ENCODE measurements at regions not wholly inside any gene's neighbourhood (a gene's known extent, or its start where the extent isn't known, plus 50 kb on each side); places are given as distances from the start of the nearest gene placed in this dataset.

- H3K9me3 ChIP-seq (ENCODE audit: low read depth), result no peaks in the 10 kb centered on the region
- no peaks in the 10 kb centered on the region for H3K27me3 ChIP-seq
- H3K27ac ChIP-seq, result no peak overlapping the region
- no peaks in the 10 kb centered on the region for H3K4me1 ChIP-seq (ENCODE audit: low read depth)
- no peak for TF ChIP-seq CTCF (IDR thresholded peaks at IDR 0.05; ENCODE audit: low read depth, low read length)
- no peak overlapping the region for H3K4me3 ChIP-seq
- no peak for DNase-seq (ENCODE audit: low read depth in 1 of 2, low spot score in 1 of 2)
- no peaks in the 10 kb centered on the region for H3K36me3 ChIP-seq
Observed at GRCh38 chr13:61873717-61874116, 458.1 kb upstream of the PCDH20 start.

- no peaks in the 10 kb centered on the region for H3K4me1 ChIP-seq (ENCODE audit: low read depth)
- H3K27me3 ChIP-seq, result no peaks in the 10 kb centered on the region
- H3K36me3 ChIP-seq, result no peaks in the 10 kb centered on the region
- no peak overlapping the region for H3K4me3 ChIP-seq
- TF ChIP-seq CTCF (IDR thresholded peaks at IDR 0.05; ENCODE audit: low read depth, low read length), result no peak
- H3K27ac ChIP-seq, result no peak overlapping the region
- H3K9me3 ChIP-seq (ENCODE audit: low read depth), result no peaks in the 10 kb centered on the region
- no peak for DNase-seq (ENCODE audit: low read depth in 1 of 2, low spot score in 1 of 2)
Observed at GRCh38 chr13:61857198-61857597, 441.5 kb upstream of the PCDH20 start.

DNA sequence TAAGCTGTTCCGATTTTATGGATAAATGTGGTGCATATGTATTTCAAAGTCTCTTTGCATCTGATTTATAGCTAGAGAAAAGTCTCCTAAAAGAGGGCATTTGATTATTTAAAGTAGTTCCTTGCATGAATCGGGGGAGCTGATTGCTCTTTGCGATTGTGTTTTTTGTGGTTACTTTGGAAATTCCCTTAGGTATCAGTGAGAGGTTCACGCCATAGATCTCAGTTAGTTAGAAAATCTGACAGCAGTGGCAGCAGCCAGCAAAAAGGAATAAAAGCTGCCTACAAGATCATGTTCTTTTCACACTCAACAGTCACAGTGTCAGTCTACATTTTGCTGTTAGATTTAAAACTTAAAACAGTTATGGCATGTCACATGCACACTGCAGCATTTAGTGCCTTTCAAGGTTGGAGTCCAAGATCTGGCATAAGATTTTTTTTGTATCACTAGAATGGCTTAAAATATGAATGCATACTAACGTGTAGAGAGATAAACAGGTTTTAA lies 436.5 kb upstream of the PCDH20 start:
- H3K27ac ChIP-seq, result no peak overlapping the region
- H3K4me1 ChIP-seq (ENCODE audit: low read depth), result no peaks in the 10 kb centered on the region
- H3K27me3 ChIP-seq, result no peaks in the 10 kb centered on the region
- H3K9me3 ChIP-seq (ENCODE audit: low read depth), result no peaks in the 10 kb centered on the region
- no peaks in the 10 kb centered on the region for H3K36me3 ChIP-seq
- TF ChIP-seq CTCF (IDR thresholded peaks at IDR 0.05; ENCODE audit: low read depth, low read length), result no peak
- no peak for DNase-seq (ENCODE audit: low read depth in 1 of 2, low spot score in 1 of 2)
- H3K4me3 ChIP-seq, result no peak overlapping the region

DNA sequence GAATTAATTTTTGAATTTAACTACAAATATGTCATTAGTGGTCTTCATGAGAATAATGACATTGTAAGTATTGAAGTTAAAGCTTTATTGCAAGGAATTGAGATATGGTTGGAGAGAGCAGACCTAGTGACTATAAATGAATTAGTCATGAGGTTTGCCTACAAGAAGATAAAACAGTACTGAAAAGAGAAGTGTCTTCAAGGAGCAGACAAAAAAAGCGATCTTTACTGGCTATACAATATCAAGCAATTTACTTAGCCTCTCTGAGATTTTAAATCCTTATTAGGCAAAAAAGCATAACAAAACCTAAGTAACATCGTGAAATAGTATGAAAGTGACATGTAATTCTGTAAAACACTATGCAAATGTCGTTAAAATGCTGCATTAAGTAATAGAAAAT lies 435.1 kb upstream of the PCDH20 start:
- H3K27ac ChIP-seq, result no peak overlapping the region
- TF ChIP-seq CTCF (IDR thresholded peaks at IDR 0.05; ENCODE audit: low read depth, low read length), result no peak
- H3K4me3 ChIP-seq, result no peak overlapping the region
- H3K4me1 ChIP-seq (ENCODE audit: low read depth), result no peaks in the 10 kb centered on the region
- no peaks in the 10 kb centered on the region for H3K27me3 ChIP-seq
- no peak for DNase-seq (ENCODE audit: low read depth in 1 of 2, low spot score in 1 of 2)
- no peaks in the 10 kb centered on the region for H3K36me3 ChIP-seq
- no peaks in the 10 kb centered on the region for H3K9me3 ChIP-seq (ENCODE audit: low read depth)

GRCh38 chr13:61838568-61838967 lies 422.9 kb upstream of the PCDH20 start:
- H3K9me3 ChIP-seq (ENCODE audit: low read depth), result no peaks in the 10 kb centered on the region
- H3K4me1 ChIP-seq (ENCODE audit: low read depth), result no peaks in the 10 kb centered on the region
- no peaks in the 10 kb centered on the region for H3K27me3 ChIP-seq
- no peak overlapping the region for H3K4me3 ChIP-seq
- TF ChIP-seq CTCF (IDR thresholded peaks at IDR 0.05; ENCODE audit: low read depth, low read length), result no peak
- no peak overlapping the region for H3K27ac ChIP-seq
- no peaks in the 10 kb centered on the region for H3K36me3 ChIP-seq
- DNase-seq (ENCODE audit: low read depth in 1 of 2, low spot score in 1 of 2), result no peak

DNA sequence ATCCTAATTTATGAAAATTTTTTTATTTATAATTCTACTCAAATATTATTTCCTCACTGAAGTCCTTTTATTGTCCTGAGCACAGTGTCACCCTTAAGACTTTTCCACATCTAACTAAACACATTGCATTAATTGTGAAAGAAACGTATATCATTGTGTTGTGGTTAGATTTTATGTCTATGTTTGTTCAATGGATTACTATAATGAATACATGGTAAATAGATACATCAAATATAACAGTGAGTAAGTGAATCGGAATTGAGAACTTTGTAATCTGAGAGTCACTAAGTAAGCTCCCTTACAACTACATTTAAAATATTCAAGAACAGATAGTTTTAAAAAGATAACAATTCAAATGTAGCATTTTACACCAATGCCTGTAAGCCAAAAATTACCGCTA lies 417.6 kb upstream of the PCDH20 start:
- Histone ChIP-seq H3K36me3 (no peaks in the 10 kb centered on the region), H3K9me3 (ENCODE audit: low read depth) (no peaks in the 10 kb centered on the region), H3K27me3 (no peaks in the 10 kb centered on the region), H3K4me3 (no peak overlapping the region), H3K4me1 (ENCODE audit: low read depth) (no peaks in the 10 kb centered on the region), H3K27ac (no peak overlapping the region)
- no peak for TF ChIP-seq CTCF (IDR thresholded peaks at IDR 0.05; ENCODE audit: low read depth, low read length)
- DNase-seq (ENCODE audit: low read depth in 1 of 2, low spot score in 1 of 2), result no peak
